GM12872 (cell line): ENCODE measurements at regions not wholly inside any gene's neighbourhood (a gene's known extent, or its start where the extent isn't known, plus 50 kb on each side); places are given as distances from the start of the nearest gene placed in this dataset.
A peak's percentile ranks its signal among the peaks of the same experiment; 100 is the strongest.

Experiments used
- TF ChIP-seq, protein P1 (sequence below): IDR thresholded peaks from 3 replicates; pipeline ENCODE4 v1.5.1; 2011; ENCODE audit warnings: low read depth, mild to moderate bottlenecking, low read length, moderate library complexity; ENCODE audit not compliant: insufficient read depth

DNA sequence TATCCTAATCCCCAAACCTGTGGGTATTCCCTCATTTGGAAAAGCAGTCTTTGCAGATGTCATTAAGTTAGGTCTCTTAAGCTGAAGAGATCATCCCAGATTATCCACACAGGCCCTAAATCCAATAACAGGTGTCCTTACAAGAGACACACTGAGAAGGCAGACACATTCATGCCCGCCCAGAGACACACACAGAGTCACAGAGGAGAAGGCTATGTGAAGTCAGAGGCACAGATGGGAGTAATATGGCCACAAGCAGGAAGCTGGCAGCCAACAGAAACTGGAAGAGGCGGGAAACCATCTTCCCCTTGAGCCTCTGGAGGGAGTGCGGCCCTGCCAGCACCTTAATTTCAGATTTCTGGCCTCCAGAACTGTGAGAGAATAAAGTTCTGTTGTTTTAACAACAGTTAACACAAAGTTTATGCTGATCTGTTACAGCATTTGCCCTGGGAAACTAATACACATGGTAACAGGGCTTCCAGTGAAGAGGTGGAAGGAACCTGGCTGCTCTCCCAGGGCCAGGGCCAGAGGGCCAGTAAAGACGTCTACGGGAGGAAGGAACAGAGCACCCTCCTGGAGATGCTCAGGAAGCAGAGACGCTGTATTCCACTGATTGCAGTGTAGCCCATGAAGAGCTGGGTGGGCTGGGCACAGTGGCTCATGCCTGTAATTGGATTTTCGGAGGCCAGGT lies 217.5 kb downstream of the GLI2 start:
- TF ChIP-seq, protein P1, sequence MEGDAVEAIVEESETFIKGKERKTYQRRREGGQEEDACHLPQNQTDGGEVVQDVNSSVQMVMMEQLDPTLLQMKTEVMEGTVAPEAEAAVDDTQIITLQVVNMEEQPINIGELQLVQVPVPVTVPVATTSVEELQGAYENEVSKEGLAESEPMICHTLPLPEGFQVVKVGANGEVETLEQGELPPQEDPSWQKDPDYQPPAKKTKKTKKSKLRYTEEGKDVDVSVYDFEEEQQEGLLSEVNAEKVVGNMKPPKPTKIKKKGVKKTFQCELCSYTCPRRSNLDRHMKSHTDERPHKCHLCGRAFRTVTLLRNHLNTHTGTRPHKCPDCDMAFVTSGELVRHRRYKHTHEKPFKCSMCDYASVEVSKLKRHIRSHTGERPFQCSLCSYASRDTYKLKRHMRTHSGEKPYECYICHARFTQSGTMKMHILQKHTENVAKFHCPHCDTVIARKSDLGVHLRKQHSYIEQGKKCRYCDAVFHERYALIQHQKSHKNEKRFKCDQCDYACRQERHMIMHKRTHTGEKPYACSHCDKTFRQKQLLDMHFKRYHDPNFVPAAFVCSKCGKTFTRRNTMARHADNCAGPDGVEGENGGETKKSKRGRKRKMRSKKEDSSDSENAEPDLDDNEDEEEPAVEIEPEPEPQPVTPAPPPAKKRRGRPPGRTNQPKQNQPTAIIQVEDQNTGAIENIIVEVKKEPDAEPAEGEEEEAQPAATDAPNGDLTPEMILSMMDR = no peak

DNA sequence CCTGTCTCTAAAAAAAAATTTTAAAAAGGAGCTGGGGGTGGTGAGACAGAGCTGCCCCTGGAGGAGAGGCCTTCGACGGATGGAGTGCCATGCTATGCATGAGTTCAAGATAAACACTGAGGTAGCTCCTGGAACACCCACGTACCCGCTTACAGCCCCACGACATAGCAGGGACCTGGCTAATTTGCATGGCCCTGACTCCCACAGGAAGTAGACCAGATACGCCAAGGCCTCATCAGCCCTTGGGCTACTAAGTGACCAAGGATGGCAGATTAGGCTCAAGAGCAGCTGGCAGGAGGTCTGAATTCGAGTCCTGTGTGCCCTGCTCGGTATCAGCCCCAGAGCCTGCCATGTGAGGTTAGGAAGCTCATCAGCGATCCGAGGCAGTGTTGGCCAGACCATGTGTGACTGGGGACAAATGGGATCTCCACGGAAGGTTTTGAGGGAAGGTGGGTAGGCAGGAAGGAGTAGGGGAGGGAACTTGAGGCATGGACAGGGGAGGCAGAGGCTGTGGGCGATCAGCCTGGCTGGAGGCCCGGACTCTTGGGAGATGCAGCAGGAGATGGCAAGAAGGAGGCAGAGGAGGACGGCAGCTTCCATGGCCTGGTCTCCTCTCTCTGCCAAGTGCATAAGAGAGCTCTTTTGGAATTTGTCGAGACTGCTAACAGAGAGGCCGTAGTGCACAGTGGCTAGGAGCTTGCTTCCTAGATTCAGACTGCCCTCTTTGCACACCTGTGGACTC lies 218.3 kb downstream of the GLI2 start:
- TF ChIP-seq, protein P1 = no peak

DNA sequence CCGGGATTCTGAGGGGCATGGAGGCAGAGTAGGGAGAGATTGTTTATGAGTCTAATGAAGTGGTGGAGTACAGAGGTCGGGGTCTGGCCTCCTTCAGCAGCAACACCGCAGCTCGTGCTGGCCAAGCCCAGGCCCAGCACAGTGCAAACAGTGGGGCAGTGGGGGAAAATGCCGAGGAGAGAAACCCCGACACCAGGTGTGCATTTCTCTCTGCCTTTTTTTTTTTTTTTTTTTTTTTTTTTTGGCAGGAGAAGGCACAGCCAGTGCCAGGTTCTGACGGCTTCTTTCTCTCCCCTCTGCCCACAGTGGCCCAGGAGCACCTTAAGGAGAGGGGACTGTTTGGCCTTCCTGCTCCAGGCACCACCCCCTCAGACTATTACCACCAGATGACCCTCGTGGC lies 219.3 kb downstream of the GLI2 start:
- TF ChIP-seq, protein P1 = no peak

DNA sequence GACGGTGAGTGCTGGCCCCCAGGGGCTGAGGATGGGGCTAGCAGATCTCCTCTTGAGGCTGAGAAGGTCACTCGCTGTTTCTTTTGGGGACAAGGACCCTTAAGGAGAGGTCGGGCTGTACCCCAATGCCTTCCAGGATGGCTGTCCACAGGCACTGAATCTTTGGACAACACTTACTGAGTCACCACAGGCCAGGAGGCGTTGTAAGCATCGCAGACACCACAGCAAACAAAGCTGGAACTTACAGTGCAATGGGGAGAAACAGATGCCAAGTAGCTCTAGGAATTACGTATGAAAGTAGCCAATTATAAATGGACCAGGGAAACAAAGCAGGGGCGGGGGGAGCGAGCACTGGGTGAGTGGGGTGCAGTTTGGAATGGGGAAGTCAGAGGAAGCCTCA lies 219.8 kb downstream of the GLI2 start:
- TF ChIP-seq, protein P1 = no peak

DNA sequence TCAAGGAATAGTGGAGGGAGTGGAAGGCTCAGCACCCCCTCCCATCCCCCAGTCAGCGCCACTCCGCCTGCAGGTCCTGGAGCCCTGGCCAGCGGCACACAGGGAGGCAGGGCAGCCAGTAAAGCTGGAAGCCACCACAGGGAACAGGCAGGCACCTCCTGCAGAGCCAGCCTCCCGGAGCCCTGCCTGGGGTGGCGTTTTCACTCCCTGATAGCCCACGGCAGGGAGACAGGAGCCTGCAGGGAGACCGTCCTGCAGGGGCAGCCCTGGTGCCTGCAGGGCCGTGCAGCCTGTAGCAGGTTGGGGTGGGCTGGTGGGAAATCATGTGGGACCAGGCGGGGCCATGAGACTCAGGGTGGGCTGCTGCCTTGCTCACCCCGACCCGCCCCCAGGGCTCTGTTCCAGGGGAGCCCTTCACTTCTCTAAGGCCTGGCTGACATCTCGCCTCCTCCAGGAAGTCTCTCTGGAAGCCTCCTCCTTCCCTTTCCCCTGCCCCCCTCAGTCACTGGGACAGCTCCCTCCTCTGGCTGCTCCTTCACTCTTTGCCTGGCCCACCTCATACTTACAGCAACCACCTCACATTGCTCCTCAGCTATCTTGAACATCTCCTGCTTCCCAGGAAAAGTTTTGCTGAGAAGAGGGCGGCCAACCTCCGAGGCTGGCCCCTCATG lies 221.0 kb downstream of the GLI2 start:
- TF ChIP-seq, protein P1 = no peak

DNA sequence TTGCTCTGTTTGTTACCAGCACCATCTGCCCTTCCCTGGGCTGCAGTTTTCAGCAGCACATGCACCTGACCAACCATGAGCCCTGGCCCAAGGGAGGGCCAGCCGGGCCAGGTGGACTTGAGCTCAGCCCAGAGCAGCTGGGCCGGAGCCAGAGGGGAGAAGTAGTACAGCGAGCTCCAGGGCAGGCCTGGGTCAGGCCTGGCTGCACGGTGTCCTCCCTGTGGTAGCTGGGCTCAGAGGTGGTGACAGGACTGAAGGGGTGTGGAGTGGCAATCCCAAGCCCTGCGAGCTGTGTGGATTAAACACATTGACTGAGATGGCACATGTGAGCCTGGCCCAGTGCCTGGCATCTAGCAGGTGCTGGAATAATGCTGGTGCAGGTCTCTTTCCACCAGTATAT lies 222.2 kb downstream of the GLI2 start:
- TF ChIP-seq, protein P1 = no peak

DNA sequence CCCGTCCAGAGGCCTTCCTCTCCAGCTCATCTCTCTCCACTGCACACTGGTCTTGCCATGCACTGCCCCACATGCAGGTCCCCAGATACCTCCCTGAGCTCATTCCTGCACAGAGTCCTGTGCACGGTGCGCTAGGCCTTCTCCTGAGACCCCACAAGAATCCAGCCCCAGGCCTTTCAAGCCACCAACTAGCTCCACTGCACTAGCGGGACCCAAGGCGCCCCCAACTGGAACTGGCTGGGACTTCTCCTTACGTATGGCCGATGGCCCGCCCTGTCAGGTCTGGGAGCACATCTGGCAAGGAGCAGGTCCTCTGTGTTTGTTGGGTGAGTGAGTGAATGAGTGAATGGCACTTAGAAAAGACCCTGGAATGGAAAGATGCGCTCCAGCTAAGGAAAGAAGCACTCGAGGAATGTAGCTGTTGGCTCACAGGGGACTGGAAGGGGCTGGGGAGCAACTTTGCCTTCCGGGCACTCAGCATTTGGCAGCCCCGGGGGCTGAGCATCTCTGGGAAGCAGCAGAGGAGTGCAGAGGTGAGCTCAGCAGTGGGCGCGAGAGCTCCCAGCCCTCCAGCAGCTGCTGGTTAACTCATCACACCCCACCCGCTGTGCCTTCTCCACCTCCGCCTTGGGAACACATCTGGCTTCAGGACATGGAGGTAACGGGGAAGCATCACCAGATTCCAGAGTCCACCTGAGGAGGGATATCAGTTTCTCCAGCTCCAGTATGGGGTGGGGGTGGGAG lies 223.1 kb downstream of the GLI2 start:
- TF ChIP-seq, protein P1 = 0 out of 3 replicates have a peak, but pooled peaks have one; percentile 15
